B cell (primary cell): ENCODE measurements at regions not wholly inside any gene's neighbourhood (a gene's known extent, or its start where the extent isn't known, plus 50 kb on each side); places are given as distances from the start of the nearest gene placed in this dataset.

ENCODE experiments used
- EZH2 ChIP-seq: IDR thresholded peaks from 2 replicates; pipeline ENCODE4 v1.6.1; 2012; ENCODE audit warnings: borderline replicate concordance, low read depth, mild to moderate bottlenecking, moderate library complexity, low read length; ENCODE audit not compliant: insufficient read depth, poor library complexity, severe bottlenecking
- TF ChIP-seq, protein P1 (sequence below): fragments of 200-600 bp; IDR thresholded peaks from one replicate; pipeline ENCODE4 v1.8.0; 2022; ENCODE audit warnings: antibody characterized with exemption, mild to moderate bottlenecking

DNA sequence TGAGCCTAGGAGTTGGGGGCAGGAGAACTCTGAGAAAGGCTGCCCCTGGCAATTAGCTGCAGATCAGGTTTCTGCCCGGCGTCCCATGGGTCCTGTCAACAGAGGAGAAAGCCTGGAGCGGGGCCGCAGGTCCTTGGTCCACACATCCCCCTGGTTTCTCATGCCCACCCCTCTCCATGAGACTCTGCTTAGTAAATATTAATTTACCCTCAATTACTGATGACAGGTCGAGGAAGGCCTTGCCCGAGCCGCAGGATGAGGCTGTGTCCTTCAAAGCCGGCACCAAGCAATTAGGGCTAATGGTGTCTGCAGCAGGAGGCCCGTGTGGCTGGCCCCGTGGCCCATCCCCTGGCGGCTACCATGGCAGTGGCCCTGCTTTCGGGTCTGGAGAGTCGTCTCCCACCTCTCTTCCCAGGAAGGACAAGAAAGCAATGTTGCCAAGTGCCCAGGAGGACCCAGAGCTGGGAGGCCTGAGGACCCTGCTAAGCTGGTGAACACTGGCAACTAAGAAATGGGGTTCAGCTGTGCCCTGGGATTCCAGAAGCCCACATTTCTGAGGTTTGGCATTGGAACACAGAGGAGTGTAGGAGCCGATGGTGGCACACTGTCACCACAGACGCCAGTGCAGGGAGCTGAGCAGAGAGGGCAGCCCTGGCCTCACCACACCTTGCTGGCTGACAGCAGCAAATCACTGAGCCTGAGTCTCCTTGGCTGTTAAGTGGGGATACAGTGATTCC, 114.6 kb downstream of the CPZ start:
- TF ChIP-seq, protein P1, sequence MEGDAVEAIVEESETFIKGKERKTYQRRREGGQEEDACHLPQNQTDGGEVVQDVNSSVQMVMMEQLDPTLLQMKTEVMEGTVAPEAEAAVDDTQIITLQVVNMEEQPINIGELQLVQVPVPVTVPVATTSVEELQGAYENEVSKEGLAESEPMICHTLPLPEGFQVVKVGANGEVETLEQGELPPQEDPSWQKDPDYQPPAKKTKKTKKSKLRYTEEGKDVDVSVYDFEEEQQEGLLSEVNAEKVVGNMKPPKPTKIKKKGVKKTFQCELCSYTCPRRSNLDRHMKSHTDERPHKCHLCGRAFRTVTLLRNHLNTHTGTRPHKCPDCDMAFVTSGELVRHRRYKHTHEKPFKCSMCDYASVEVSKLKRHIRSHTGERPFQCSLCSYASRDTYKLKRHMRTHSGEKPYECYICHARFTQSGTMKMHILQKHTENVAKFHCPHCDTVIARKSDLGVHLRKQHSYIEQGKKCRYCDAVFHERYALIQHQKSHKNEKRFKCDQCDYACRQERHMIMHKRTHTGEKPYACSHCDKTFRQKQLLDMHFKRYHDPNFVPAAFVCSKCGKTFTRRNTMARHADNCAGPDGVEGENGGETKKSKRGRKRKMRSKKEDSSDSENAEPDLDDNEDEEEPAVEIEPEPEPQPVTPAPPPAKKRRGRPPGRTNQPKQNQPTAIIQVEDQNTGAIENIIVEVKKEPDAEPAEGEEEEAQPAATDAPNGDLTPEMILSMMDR = no peak
- TF ChIP-seq EZH2 = no peak
